ENCODE measurements at regions not wholly inside any gene's neighbourhood (a gene's known extent, or its start where the extent isn't known, plus 50 kb on each side); places are given as distances from the start of the nearest gene placed in this dataset.

DNA sequence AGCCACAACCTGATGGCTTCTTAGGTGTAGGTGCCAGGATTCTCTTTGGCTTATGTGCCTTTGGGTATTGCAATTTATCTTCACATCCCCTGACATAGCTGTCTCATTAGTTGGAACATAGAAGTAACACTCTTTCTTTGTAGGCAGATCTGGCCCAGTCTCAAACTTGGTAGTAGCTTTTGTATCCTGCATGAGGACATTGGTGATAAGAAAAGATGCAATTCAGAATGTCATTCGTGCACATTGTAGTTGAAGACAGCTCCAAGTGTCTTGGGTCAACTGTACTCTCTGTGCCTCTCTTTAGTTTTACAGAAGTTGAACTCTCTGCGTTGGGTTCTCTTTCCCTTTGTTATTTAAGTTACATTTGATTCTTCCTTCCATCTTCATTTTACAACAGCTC is 69.6 kb upstream of the BCL11A start:
- Histone ChIP-seq H2BK120ac (ENCODE audit: low read depth, low read length, poor library complexity, severe bottlenecking) (no peak overlapping the region), H2BK5ac (ENCODE audit: insufficient read length, low read length) (no peak overlapping the region), H3K79me2 (ENCODE audit: insufficient read depth, low read length) (no peaks in the 10 kb centered on the region), H4K91ac (ENCODE audit: insufficient read length, low read depth, low read length) (no peak overlapping the region), H3K23ac (ENCODE audit: insufficient read length, low read depth, low read length) (no peak overlapping the region), H2AFZ (ENCODE audit: low read length) (no peak overlapping the region), H4K20me1 (ENCODE audit: control insufficient read depth, insufficient read depth, insufficient read length) (no peaks in the 10 kb centered on the region), H3K23me2 (ENCODE audit: insufficient read length, low read depth, low read length, poor library complexity, severe bottlenecking) (no peaks in the 10 kb centered on the region), H3K9me3 (ENCODE audit: control insufficient read depth, low read depth, low read length) (no peaks in the 10 kb centered on the region), H3K4me2 (ENCODE audit: insufficient read depth, insufficient read length, low read length) (no peak overlapping the region), H4K5ac (ENCODE audit: insufficient read length, low read depth, low read length) (no peak overlapping the region), H4K8ac (replicated peaks; ENCODE audit: insufficient read length, low read depth, low read length) (no peak overlapping the region), H3K4ac (ENCODE audit: low read depth, low read length) (no peak overlapping the region), H3K27me3 (ENCODE audit: insufficient read depth, low read length) (no peaks in the 10 kb centered on the region), H3K27ac (ENCODE audit: insufficient read length, low read depth, low read length) (no peak overlapping the region), H3K79me1 (ENCODE audit: insufficient read depth, low read depth, low read length, poor library complexity, severe bottlenecking) (no peaks in the 10 kb centered on the region), H3T11ph (ENCODE audit: low read length) (no peak overlapping the region), H2AK5ac (ENCODE audit: insufficient read length, low read length) (no peak overlapping the region), H3K56ac (ENCODE audit: insufficient read length, low read depth, low read length) (no peak overlapping the region), H3K4me1 (ENCODE audit: insufficient read depth, low read length) (no peaks in the 10 kb centered on the region; the same call in 1 of the 2 replicates), H2BK20ac (ENCODE audit: low read depth, low read length, poor library complexity, severe bottlenecking) (no peak overlapping the region), H2BK15ac (ENCODE audit: low read depth, low read length) (no peak overlapping the region), H3K14ac (ENCODE audit: insufficient read depth, low read length) (no peak overlapping the region), H3K9ac (ENCODE audit: extremely low read depth, insufficient read length, low read length) (no peak overlapping the region), H3K18ac (ENCODE audit: insufficient read length, low read depth, low read length) (no peak overlapping the region), H2BK12ac (ENCODE audit: insufficient read length, low read depth, low read length) (no peak overlapping the region)
- WGBS (ENCODE audit: extremely low coverage, insufficient read length, low lambda C conversion rate), result no CpG with 5 or more reads among the region's 2 CpGs
- Mint-ChIP-seq H3K27me3 (ENCODE audit: low read depth) (peaks cover 4% of the 10 kb centered on the region), H3K36me3 (ENCODE audit: insufficient read depth in 1 of 3, low read depth in 3 of 3) (no peaks in the 10 kb centered on the region), H3K9me3 (no peaks in the 10 kb centered on the region), H3K27ac (no peak overlapping the region), H3K4me1 (no peaks in the 10 kb centered on the region; a peak in 1 of 4 replicates), H3K4me3 (no peak overlapping the region)
- no peak for DNase-seq
- TF ChIP-seq, protein P1, sequence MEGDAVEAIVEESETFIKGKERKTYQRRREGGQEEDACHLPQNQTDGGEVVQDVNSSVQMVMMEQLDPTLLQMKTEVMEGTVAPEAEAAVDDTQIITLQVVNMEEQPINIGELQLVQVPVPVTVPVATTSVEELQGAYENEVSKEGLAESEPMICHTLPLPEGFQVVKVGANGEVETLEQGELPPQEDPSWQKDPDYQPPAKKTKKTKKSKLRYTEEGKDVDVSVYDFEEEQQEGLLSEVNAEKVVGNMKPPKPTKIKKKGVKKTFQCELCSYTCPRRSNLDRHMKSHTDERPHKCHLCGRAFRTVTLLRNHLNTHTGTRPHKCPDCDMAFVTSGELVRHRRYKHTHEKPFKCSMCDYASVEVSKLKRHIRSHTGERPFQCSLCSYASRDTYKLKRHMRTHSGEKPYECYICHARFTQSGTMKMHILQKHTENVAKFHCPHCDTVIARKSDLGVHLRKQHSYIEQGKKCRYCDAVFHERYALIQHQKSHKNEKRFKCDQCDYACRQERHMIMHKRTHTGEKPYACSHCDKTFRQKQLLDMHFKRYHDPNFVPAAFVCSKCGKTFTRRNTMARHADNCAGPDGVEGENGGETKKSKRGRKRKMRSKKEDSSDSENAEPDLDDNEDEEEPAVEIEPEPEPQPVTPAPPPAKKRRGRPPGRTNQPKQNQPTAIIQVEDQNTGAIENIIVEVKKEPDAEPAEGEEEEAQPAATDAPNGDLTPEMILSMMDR (conservative IDR thresholded peaks at IDR 0.05), result no peak

Data from H9 (cell line).